ENCODE measurements at regions not wholly inside any gene's neighbourhood (a gene's known extent, or its start where the extent isn't known, plus 50 kb on each side); places are given as distances from the start of the nearest gene placed in this dataset.

DNA sequence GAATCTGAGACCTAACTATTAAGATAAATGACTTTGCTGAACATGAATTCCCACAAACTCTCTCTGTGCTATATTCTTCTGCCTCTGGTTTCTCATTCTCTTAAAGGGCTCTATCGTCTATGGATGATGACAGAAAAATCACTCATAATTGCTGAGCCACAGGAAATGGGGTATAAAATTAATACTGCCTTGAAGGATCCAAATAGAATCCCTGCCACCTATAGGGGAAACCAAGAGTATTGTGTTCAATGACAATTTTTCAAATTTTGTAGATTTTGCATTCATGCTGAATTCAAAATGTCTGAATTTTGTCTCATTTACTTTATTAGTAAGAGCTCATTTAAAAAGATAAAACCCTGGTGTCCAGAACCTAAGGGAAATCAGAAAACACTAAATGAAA, 235.8 kb downstream of the RBM43 start:
- no peak overlapping the region for H2AFZ ChIP-seq
- WGBS, 2 experiments (ENCODE audit: low coverage in 1 of 2, low lambda C conversion rate in 2 of 2, missing lambda C conversion rate in 2 of 2), result 61% methylated on average over 1 of the region's 1 CpG

DNA sequence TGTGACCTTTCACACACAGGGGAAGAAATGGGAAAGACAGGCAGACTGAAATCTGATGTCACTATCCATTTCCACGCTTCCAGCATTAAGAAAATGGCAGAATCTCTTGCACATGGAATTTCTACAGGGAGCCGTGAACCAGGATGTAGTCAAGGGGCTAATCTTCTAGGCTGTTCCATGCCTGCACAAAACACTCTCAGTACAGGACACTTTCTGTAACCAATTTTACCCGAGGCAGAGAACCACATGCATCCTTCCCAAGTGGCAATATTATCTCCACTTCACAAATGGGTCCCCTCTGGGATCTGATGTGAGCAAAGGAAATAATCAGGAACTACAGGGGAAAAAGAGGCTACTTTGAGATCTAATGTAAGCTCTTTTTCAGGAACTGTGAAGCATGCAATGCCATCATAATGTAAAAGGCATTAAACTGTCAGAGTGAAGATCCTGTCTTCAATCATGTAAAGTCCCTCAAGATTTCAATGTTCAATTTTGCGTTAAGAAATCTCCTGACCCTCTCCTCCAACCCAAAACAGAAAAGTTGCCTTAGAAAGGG, 236.9 kb downstream of the RBM43 start:
- 58 to 62% methylated on average over 4 of the region's 4 CpGs for WGBS, 2 experiments (ENCODE audit: low coverage in 1 of 2, low lambda C conversion rate in 2 of 2, missing lambda C conversion rate in 2 of 2)
- H4K20me1 ChIP-seq (ENCODE audit: insufficient read depth), result no peaks in the 10 kb centered on the region
- peaks cover 13% of the 10 kb centered on the region for H3F3A ChIP-seq (ENCODE audit: insufficient read depth)
- no peak overlapping the region for H3K4me3 ChIP-seq
- no peaks in the 10 kb centered on the region for H3K79me2 ChIP-seq (ENCODE audit: insufficient read depth)
- H3K4me2 ChIP-seq (ENCODE audit: unreplicated experiment), result no peak overlapping the region
- no peaks in the 10 kb centered on the region for H3K27me3 ChIP-seq (replicated peaks; ENCODE audit: insufficient read depth)
- no peak overlapping the region for H2AFZ ChIP-seq
- no peaks in the 10 kb centered on the region for H3K9me3 ChIP-seq (ENCODE audit: low read depth)
- no peak for DNase-seq
- no peak overlapping the region for H3K27ac ChIP-seq
- no peaks in the 10 kb centered on the region for H3K9me2 ChIP-seq (ENCODE audit: insufficient read depth)
- TF ChIP-seq EZH2 (IDR thresholded peaks at IDR 0.05; ENCODE audit: insufficient read depth, poor library complexity, severe bottlenecking) (no peak), EZH2phosphoT487 (IDR thresholded peaks at IDR 0.05; ENCODE audit: insufficient read depth, low read depth) (no peak)
- peaks cover 11% of the 10 kb centered on the region for H3K4me1 ChIP-seq (ENCODE audit: insufficient read depth)
- in situ Hi-C loops (cut with MboI), result loop anchor here (25.0 kb wide), 2 partner anchors 412 to 1437 kb away; partner anchors contain the start of gene MMADHC
- no peak overlapping the region for H3K9ac ChIP-seq
- H3K36me3 ChIP-seq (ENCODE audit: low read depth), result no peaks in the 10 kb centered on the region

More for the DNA sequence above, 235.8 kb downstream of the RBM43 start:
- Histone ChIP-seq H3K4me2 (ENCODE audit: unreplicated experiment) (no peak overlapping the region), H3K4me3 (no peak overlapping the region), H3K4me1 (ENCODE audit: insufficient read depth) (peaks cover 15% of the 10 kb centered on the region), H3K9ac (no peak overlapping the region), H3K36me3 (ENCODE audit: low read depth) (no peaks in the 10 kb centered on the region), H3F3A (ENCODE audit: insufficient read depth) (peaks cover 21% of the 10 kb centered on the region), H3K79me2 (ENCODE audit: insufficient read depth) (no peaks in the 10 kb centered on the region), H3K9me2 (ENCODE audit: insufficient read depth) (no peaks in the 10 kb centered on the region), H3K27ac (no peak overlapping the region), H3K9me3 (ENCODE audit: low read depth) (no peaks in the 10 kb centered on the region), H3K27me3 (replicated peaks; ENCODE audit: insufficient read depth) (no peaks in the 10 kb centered on the region), H4K20me1 (ENCODE audit: insufficient read depth) (no peaks in the 10 kb centered on the region)
- TF ChIP-seq EZH2 (IDR thresholded peaks at IDR 0.05; ENCODE audit: insufficient read depth, poor library complexity, severe bottlenecking) (no peak), EZH2phosphoT487 (IDR thresholded peaks at IDR 0.05; ENCODE audit: insufficient read depth, low read depth) (no peak)
- DNase-seq, result no peak
- in situ Hi-C loops (cut with MboI), result loop anchor here (25.0 kb wide), 2 partner anchors 414 to 1439 kb away; partner anchors contain the start of gene MMADHC

DNA sequence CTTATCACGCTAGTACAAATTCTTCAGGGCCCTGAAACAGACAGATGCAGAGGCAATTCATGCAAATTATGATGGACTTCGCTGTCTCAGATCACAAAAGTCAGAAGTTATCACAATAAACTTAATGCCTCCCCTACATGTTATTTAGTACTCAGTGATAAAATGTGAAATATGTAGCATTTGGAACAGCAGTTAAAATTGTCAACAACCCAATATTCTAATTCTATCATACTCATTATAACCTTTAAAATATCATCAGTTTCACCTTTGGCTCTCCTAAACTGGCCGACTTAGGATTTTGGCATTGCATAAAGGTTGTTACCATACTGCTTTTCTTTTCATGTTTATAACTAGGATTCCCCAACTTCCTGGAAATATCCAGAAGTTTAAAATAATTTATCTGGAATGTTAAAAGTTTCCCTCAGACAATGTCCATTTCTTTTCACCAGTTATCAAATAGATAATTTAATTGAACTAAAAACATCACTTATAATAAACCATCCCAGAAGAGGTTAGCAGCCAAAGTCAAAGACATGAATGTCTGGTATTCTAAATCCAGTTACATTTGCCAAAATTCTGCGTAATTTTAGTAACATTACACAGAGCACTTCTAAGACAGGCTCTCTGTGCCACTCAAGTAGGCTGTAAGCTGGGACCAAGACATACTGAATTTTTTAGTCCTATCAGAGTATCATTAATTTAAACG, 239.8 kb downstream of the RBM43 start:
- no peak overlapping the region for H3K27ac ChIP-seq
- H3K4me1 ChIP-seq (ENCODE audit: insufficient read depth), result no peaks in the 10 kb centered on the region
- TF ChIP-seq EZH2phosphoT487 (IDR thresholded peaks at IDR 0.05; ENCODE audit: insufficient read depth, low read depth), result no peak
- no peak for TF ChIP-seq EZH2 (IDR thresholded peaks at IDR 0.05; ENCODE audit: insufficient read depth, poor library complexity, severe bottlenecking)
- no peaks in the 10 kb centered on the region for H3K9me3 ChIP-seq (ENCODE audit: low read depth)
- no peaks in the 10 kb centered on the region for H3K79me2 ChIP-seq (ENCODE audit: insufficient read depth)
- H3K9ac ChIP-seq, result no peak overlapping the region
- no peaks in the 10 kb centered on the region for H4K20me1 ChIP-seq (ENCODE audit: insufficient read depth)
- no peaks in the 10 kb centered on the region for H3K9me2 ChIP-seq (ENCODE audit: insufficient read depth)
- in situ Hi-C loops (cut with MboI), result no loop called here
- H3K4me2 ChIP-seq (ENCODE audit: unreplicated experiment), result no peak overlapping the region
- H3K4me3 ChIP-seq, result no peak overlapping the region
- WGBS, 2 experiments (ENCODE audit: low coverage in 1 of 2, low lambda C conversion rate in 2 of 2, missing lambda C conversion rate in 2 of 2), result 50 to 53% methylated on average over 5 of the region's 5 CpGs
- no peak for DNase-seq
- H3K36me3 ChIP-seq (ENCODE audit: low read depth), result no peaks in the 10 kb centered on the region
- H2AFZ ChIP-seq, result no peak overlapping the region
- no peaks in the 10 kb centered on the region for H3K27me3 ChIP-seq (replicated peaks; ENCODE audit: insufficient read depth)
- H3F3A ChIP-seq (ENCODE audit: insufficient read depth), result no peaks in the 10 kb centered on the region

DNA sequence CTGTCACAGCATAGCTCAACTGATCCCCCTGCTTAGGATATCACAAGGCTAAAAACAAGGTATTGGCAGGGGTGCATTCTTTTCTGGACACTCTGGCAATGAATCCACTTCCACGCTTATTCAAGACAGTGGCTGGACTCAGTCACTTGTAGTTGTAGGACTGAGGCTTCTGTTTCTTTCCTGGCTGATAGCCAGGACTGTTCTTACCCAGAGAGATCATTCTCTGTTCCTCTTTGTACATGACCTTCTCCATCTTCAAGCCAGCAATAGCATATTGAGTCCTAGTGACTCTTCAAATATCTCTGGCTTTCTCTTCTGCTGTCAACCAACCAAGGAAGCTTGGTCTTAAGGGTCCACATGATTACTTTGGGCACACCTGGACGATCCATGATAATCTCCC, 241.3 kb downstream of the RBM43 start:
- Histone ChIP-seq H3K9me3 (ENCODE audit: low read depth) (no peaks in the 10 kb centered on the region), H3K4me1 (ENCODE audit: insufficient read depth) (no peaks in the 10 kb centered on the region), H3K9me2 (ENCODE audit: insufficient read depth) (no peaks in the 10 kb centered on the region), H3K9ac (no peak overlapping the region), H3K27ac (no peak overlapping the region), H3K36me3 (ENCODE audit: low read depth) (no peaks in the 10 kb centered on the region), H3K4me3 (no peak overlapping the region), H3K4me2 (ENCODE audit: unreplicated experiment) (no peak overlapping the region), H3F3A (ENCODE audit: insufficient read depth) (no peaks in the 10 kb centered on the region), H3K27me3 (replicated peaks; ENCODE audit: insufficient read depth) (no peaks in the 10 kb centered on the region), H3K79me2 (ENCODE audit: insufficient read depth) (no peaks in the 10 kb centered on the region), H2AFZ (no peak overlapping the region), H4K20me1 (ENCODE audit: insufficient read depth) (no peaks in the 10 kb centered on the region)
- 55 to 64% methylated on average over 2 of the region's 2 CpGs for WGBS, 2 experiments (ENCODE audit: low coverage in 1 of 2, low lambda C conversion rate in 2 of 2, missing lambda C conversion rate in 2 of 2)
- no peak for DNase-seq
- no peak for TF ChIP-seq EZH2phosphoT487 (IDR thresholded peaks at IDR 0.05; ENCODE audit: insufficient read depth, low read depth)
- TF ChIP-seq EZH2 (IDR thresholded peaks at IDR 0.05; ENCODE audit: insufficient read depth, poor library complexity, severe bottlenecking), result no peak
- in situ Hi-C loops (cut with MboI), result no loop called here
